ENCODE measurements at regions not wholly inside any gene's neighbourhood (a gene's known extent, or its start where the extent isn't known, plus 50 kb on each side); places are given as distances from the start of the nearest gene placed in this dataset.

GRCh38 chr20:59428006-59428405 lies 127.6 kb downstream of the EDN3 start:
- in situ Hi-C loops (cut with MboI) (no loop called here), intact Hi-C loops (cut with micrococcal nuclease) (no loop called here)
- Histone ChIP-seq H3K79me2 (ENCODE audit: control insufficient read depth, insufficient read depth, low read length) (no peaks in the 10 kb centered on the region), H3K27ac (ENCODE audit: extremely low read depth, low read depth, low read length) (no peak overlapping the region), H3K4me2 (ENCODE audit: insufficient read depth, low read length) (no peak overlapping the region), H4K20me1 (replicated peaks; ENCODE audit: control insufficient read depth, insufficient read depth, low read length) (no peaks in the 10 kb centered on the region), H3K9me1 (ENCODE audit: control insufficient read depth, insufficient read depth, low read length) (no peaks in the 10 kb centered on the region), H3K4me1 (replicated peaks in 1 of 2; ENCODE audit: control insufficient read depth in 2 of 2, insufficient read depth in 2 of 2, low read length in 2 of 2) (no peaks in the 10 kb centered on the region), H3K36me3 (ENCODE audit: control insufficient read depth, insufficient read depth, low read length) (no peaks in the 10 kb centered on the region), H3K27me3 (ENCODE audit: control insufficient read depth in 2 of 2, insufficient read depth in 2 of 2, low read length in 2 of 2) (peaks cover 2 to 37% of the 10 kb centered on the region in 2 experiments; a peak in 4 of 5 replicates), H2AFZ (ENCODE audit: low read depth, low read length) (no peak overlapping the region), H3K9ac (ENCODE audit: insufficient read depth in 1 of 2, low read depth in 2 of 2, low read length in 2 of 2) (no peak overlapping the region), H3K9me3 (replicated peaks; ENCODE audit: control insufficient read depth, insufficient read depth, low read depth, low read length) (no peaks in the 10 kb centered on the region), H3K4me3 (no peak overlapping the region)
- ATAC-seq (no peak), FAIRE-seq (no peak), DNase-seq (ENCODE audit: extremely low read depth in 1 of 4, low spot score in 3 of 4) (no peak)
- BruUV-seq (replicated peaks), result no TSS peak
- ChIA-PET CTCF (ENCODE audit: low intra/inter-chr PET ratio) (no interaction called here), POLR2A (no interaction called here)
- no peak for TF ChIP-seq ZNF395 (CRISPR knock-in tag; IDR thresholded peaks at IDR 0.05)
- TF ChIP-seq ZNF24 (IDR thresholded peaks at IDR 0.05), result peak; percentile 97
- 0 out of 2 replicates have a peak, but pooled peaks have one; percentile 14 for TF ChIP-seq ZNF512 (tag; IDR thresholded peaks at IDR 0.05)
- peak; percentile 88; the same call in 1 of the 2 replicates for TF ChIP-seq TSC22D4 (tag; IDR thresholded peaks at IDR 0.05)

Measured in K562 (cell line).